PC-9 (cell line): ENCODE measurements at regions not wholly inside any gene's neighbourhood (a gene's known extent, or its start where the extent isn't known, plus 50 kb on each side); places are given as distances from the start of the nearest gene placed in this dataset.

Experiments used
- BruUV-seq: library from RNA; stranded (reverse); fragments of 400-500 nt; replicated peaks from 2 replicates; lab custom pipeline; 2021; lab: Mats Ljungman, UMichigan
- CTCF ChIA-PET: fragments of 300-600 bp; sonication (Branson Sonifier 250); formaldehyde crosslinking; loops from one replicate; lab custom pipeline; 2022; ENCODE audit warnings: antibody characterized with exemption; lab: Charles Lee
- POLR2A ChIA-PET: fragments of 300-600 bp; sonication (Branson Sonifier 250); formaldehyde crosslinking; loops from one replicate; lab custom pipeline; 2022; ENCODE audit warnings: antibody characterized with exemption; ENCODE audit not compliant: unreplicated experiment; lab: Charles Lee
- DNase-seq, 2 experiments: peaks; one replicate each; pipeline versions ENCODE4 v3.0.0 to v3.0.0-alpha.2; 2015 to 2022; ENCODE audit warnings: mixed read lengths in 1 of 2
- H2AFZ ChIP-seq: fragments of 200-600 bp; sonication (generic); 2 replicates; pipeline ENCODE4 v1.8.1; 2017; ENCODE audit warnings: antibody characterized with exemption
- H3F3A ChIP-seq: fragments of 200-600 bp; sonication (generic); 2 replicates; pipeline ENCODE4 v1.8.1; 2017; ENCODE audit warnings: antibody characterized with exemption, mild to moderate bottlenecking, low read depth; ENCODE audit not compliant: insufficient read depth
- H3K27ac ChIP-seq: fragments of 200-600 bp; sonication (generic); 2 replicates; pipeline ENCODE4 v1.6.1; 2016; ENCODE audit warnings: mixed run types
- H3K27me3 ChIP-seq: fragments of 200-600 bp; sonication (generic); 2 replicates; pipeline ENCODE4 v1.6.1; 2016; ENCODE audit warnings: low read depth, mixed run types; ENCODE audit not compliant: insufficient read depth
- H3K36me3 ChIP-seq: fragments of 200-600 bp; sonication (generic); 2 replicates; pipeline ENCODE4 v1.6.1; 2016; ENCODE audit warnings: low read depth, mixed run types
- H3K4me1 ChIP-seq: fragments of 200-600 bp; sonication (generic); replicated peaks from 2 replicates; pipeline ENCODE4 v1.6.1; 2016; ENCODE audit warnings: mixed run types; ENCODE audit not compliant: insufficient read depth
- H3K4me2 ChIP-seq: fragments of 200-600 bp; sonication (generic); 2 replicates; pipeline ENCODE4 v1.6.1; 2017; ENCODE audit warnings: mixed run types
- H3K4me3 ChIP-seq: fragments of 200-600 bp; sonication (generic); 2 replicates; pipeline ENCODE4 v1.6.1; 2016; ENCODE audit warnings: mixed run types
- H3K79me2 ChIP-seq: fragments of 200-600 bp; sonication (generic); 2 replicates; pipeline ENCODE4 v1.6.1; 2017; ENCODE audit warnings: low read depth, mixed run types
- H3K9me2 ChIP-seq: fragments of 200-600 bp; sonication (generic); 2 replicates; pipeline ENCODE4 v1.8.1; 2017; ENCODE audit warnings: mild to moderate bottlenecking; ENCODE audit not compliant: insufficient read depth
- H3K9me3 ChIP-seq: fragments of 200-600 bp; sonication (generic); 2 replicates; pipeline ENCODE4 v1.8.1; 2016; ENCODE audit warnings: low read depth; ENCODE audit not compliant: insufficient read depth
- H4K20me1 ChIP-seq: fragments of 200-600 bp; sonication (generic); 2 replicates; pipeline ENCODE4 v1.8.1; 2017; ENCODE audit not compliant: insufficient read depth
- EZH2 ChIP-seq: fragments of 200-600 bp; sonication (generic); IDR thresholded peaks from 2 replicates; pipeline ENCODE4 v1.8.0; 2017; ENCODE audit warnings: antibody characterized with exemption, low read depth
- intact Hi-C: fragments of 100-400 bp; cut with micrococcal nuclease; formaldehyde crosslinking; loops from one replicate; pipeline ENCODE4 v1.10.0; 2022; ENCODE audit not compliant: unreplicated experiment
- TF ChIP-seq, protein P1 (sequence below): fragments of 200-600 bp; sonication (generic); conservative IDR thresholded peaks from 2 replicates; pipeline ENCODE4 v1.6.1; 2017; ENCODE audit warnings: mixed run types, antibody characterized with exemption, mild to moderate bottlenecking, moderate library complexity

DNA sequence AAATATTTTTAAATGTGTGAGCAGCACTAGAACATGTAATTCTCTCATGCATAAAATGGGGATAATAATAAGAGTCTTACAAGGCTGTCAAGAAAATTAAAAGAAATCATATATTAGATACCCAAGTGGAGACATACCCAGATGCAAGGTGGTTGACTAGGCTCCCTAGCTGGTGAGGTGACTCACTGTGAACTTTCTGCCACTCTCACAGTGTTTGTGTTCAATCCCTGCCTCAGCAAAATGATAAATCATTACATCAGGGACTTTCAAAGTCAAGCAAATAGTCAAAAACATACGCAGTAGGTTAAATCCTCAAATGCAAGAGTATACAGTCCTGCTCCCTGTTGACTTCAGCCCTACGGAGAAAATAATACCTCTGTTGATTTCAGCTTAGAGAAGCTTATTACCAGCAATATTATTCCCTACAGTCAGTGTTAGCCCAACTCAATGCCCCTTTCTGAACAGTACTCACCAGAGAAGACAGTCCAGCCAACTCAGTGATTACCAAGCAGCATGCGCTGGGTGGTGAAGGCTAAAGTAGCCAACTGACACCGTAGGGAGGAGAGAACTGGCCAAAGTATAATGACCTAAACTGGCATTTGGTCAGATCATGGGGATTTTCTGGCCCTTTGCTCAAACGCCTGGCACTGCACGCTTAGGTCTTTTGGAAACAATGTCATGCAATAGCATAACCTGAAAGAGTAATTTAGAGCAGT lies 73.1 kb upstream of the BARX2 start:
- no peak for DNase-seq
- BruUV-seq: no TSS peak
- ChIA-PET CTCF (interaction anchor here (0.8 kb wide), 1 partner anchor 13 kb away, joined by 3 read pairs; no protein-coding TSS in a partner anchor), POLR2A (no interaction called here)
- no peaks in the 10 kb centered on the region for H3F3A ChIP-seq
- no peak overlapping the region for H3K4me3 ChIP-seq
- intact Hi-C loops: no loop called here
- no peaks in the 10 kb centered on the region for H3K79me2 ChIP-seq
- no peak overlapping the region for H3K4me2 ChIP-seq
- no peaks in the 10 kb centered on the region for H3K36me3 ChIP-seq
- H3K4me1 ChIP-seq: 0 out of 2 replicates have a peak, but pooled peaks cover 6% of the 10 kb centered on the region
- no peak overlapping the region for H2AFZ ChIP-seq
- H3K27ac ChIP-seq: no peak overlapping the region
- no peaks in the 10 kb centered on the region for H4K20me1 ChIP-seq
- TF ChIP-seq EZH2: no peak
- TF ChIP-seq, protein P1, sequence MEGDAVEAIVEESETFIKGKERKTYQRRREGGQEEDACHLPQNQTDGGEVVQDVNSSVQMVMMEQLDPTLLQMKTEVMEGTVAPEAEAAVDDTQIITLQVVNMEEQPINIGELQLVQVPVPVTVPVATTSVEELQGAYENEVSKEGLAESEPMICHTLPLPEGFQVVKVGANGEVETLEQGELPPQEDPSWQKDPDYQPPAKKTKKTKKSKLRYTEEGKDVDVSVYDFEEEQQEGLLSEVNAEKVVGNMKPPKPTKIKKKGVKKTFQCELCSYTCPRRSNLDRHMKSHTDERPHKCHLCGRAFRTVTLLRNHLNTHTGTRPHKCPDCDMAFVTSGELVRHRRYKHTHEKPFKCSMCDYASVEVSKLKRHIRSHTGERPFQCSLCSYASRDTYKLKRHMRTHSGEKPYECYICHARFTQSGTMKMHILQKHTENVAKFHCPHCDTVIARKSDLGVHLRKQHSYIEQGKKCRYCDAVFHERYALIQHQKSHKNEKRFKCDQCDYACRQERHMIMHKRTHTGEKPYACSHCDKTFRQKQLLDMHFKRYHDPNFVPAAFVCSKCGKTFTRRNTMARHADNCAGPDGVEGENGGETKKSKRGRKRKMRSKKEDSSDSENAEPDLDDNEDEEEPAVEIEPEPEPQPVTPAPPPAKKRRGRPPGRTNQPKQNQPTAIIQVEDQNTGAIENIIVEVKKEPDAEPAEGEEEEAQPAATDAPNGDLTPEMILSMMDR: no peak
- H3K27me3 ChIP-seq: no peaks in the 10 kb centered on the region
- no peaks in the 10 kb centered on the region for H3K9me3 ChIP-seq
- H3K9me2 ChIP-seq: no peaks in the 10 kb centered on the region

DNA sequence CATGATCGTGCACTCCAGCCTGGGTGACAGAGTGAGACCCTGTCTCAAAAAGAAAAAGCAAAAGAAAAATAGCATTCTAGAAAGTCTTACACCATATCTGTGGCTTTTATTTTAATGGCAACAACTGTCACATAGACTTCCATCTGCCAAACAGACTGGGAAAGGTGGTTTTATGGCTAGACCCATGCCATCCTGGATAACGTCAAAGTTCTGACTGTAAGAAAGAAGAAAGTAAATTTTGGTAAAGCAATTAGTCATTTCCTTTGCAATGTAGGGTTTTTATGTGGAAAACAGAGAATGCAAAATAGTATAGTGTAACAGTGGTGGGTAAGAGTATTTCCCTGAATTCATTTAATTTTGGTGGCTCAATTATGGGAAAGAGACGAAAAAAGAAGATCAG lies 75.5 kb upstream of the BARX2 start:
- POLR2A ChIA-PET: no interaction called here
- no peaks in the 10 kb centered on the region for H4K20me1 ChIP-seq
- intact Hi-C loops: no loop called here
- no peak for DNase-seq
- no peaks in the 10 kb centered on the region for H3K9me3 ChIP-seq
- H3K79me2 ChIP-seq: no peaks in the 10 kb centered on the region
- H3K36me3 ChIP-seq: no peaks in the 10 kb centered on the region
- TF ChIP-seq, protein P1: no peak
- no peak for TF ChIP-seq EZH2
- no peaks in the 10 kb centered on the region for H3K27me3 ChIP-seq
- no peaks in the 10 kb centered on the region for H3F3A ChIP-seq
- H3K4me3 ChIP-seq: no peak overlapping the region
- no peak overlapping the region for H3K27ac ChIP-seq
- CTCF ChIA-PET: no interaction called here
- no peak overlapping the region for H3K4me2 ChIP-seq
- BruUV-seq: no TSS peak
- H3K9me2 ChIP-seq: no peaks in the 10 kb centered on the region
- 0 out of 2 replicates have a peak, but pooled peaks cover 6% of the 10 kb centered on the region for H3K4me1 ChIP-seq
- H2AFZ ChIP-seq: no peak overlapping the region

DNA sequence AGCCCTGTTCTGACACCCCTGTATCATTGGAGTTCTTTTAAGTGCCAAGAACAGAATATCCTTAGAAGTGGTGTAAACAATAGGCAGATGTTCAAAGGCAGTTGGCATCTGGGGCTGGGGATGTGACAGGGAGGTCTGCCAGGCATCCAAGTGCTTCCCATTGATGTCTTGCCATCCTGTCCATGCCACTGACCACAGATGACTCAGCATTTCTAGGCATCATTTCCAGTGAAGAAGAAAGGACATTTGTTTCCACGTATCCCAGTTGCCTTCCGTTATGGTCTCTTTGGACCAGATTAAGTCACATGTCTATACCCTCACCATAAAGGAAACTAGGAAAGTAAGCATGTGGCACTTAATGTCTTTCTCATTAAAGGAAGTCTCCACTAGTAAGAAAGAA lies 76.7 kb upstream of the BARX2 start:
- no peak overlapping the region for H3K4me2 ChIP-seq
- no peak for TF ChIP-seq EZH2
- TF ChIP-seq, protein P1: no peak
- no peaks in the 10 kb centered on the region for H3K9me3 ChIP-seq
- intact Hi-C loops: no loop called here
- H3K4me3 ChIP-seq: no peak overlapping the region
- H3K79me2 ChIP-seq: no peaks in the 10 kb centered on the region
- H4K20me1 ChIP-seq: no peaks in the 10 kb centered on the region
- no peaks in the 10 kb centered on the region for H3K36me3 ChIP-seq
- no peaks in the 10 kb centered on the region for H3K27me3 ChIP-seq
- no peak for DNase-seq
- no peaks in the 10 kb centered on the region for H3K9me2 ChIP-seq
- no TSS peak for BruUV-seq
- ChIA-PET POLR2A (no interaction called here), CTCF (no interaction called here)
- no peak overlapping the region for H3K27ac ChIP-seq
- no peak overlapping the region for H2AFZ ChIP-seq
- 0 out of 2 replicates have a peak, but pooled peaks cover 6% of the 10 kb centered on the region for H3K4me1 ChIP-seq
- H3F3A ChIP-seq: no peaks in the 10 kb centered on the region
